Thyroid gland (tissue), 4 donors: ENCODE measurements at regions not wholly inside any gene's neighbourhood (a gene's known extent, or its start where the extent isn't known, plus 50 kb on each side); places are given as distances from the start of the nearest gene placed in this dataset.

Source experiments
- DNase-seq, 2 donors: peaks; one replicate each; pipeline ENCODE4 v3.0.0-alpha.2; 2019
- H3K27ac ChIP-seq, 3 donors: fragments of 200-600 bp; sonication (generic); 1 replicate in 2 of 3; 2 replicates in 1 of 3; pipeline ENCODE4 v1.5.1; 2016 to 2019; ENCODE audit warnings: mild to moderate bottlenecking in 1 of 3, moderate library complexity in 1 of 3
- H3K27me3 ChIP-seq: fragments of 200-600 bp; sonication (generic); one replicate; pipeline ENCODE4 v1.5.1; 2019
- H3K36me3 ChIP-seq, 2 donors: fragments of 200-600 bp; sonication (generic); one replicate each; pipeline ENCODE4 v1.5.1; 2016 to 2019
- H3K4me1 ChIP-seq, 2 donors: fragments of 200-600 bp; sonication (generic); one replicate each; pipeline ENCODE4 v1.5.1; 2017 to 2019
- H3K4me3 ChIP-seq, 3 donors: fragments of 200-600 bp; sonication (generic); replicated peaks in 1 of 3; 1 replicate in 2 of 3; 2 replicates in 1 of 3; pipeline ENCODE4 v1.5.1; 2016; ENCODE audit warnings: mild to moderate bottlenecking in 1 of 3
- H3K9me3 ChIP-seq: fragments of 200-600 bp; sonication (generic); one replicate; pipeline ENCODE4 v1.5.1; 2017
- CTCF ChIP-seq, 6 experiments: fragments of 200-600 bp in 3 of 6; fragments of 450-650 bp in 3 of 6; sonication (generic) in 3 of 6; IDR thresholded peaks; one replicate each; pipeline ENCODE4 v1.5.1; 2016 to 2019; ENCODE audit warnings: antibody characterized with exemption in 6 of 6, mild to moderate bottlenecking in 2 of 6, inconsistent platforms in 1 of 6, moderate library complexity in 1 of 6
- POLR2A ChIP-seq, 2 donors: fragments of 450-650 bp; IDR thresholded peaks; one replicate each; pipeline ENCODE4 v1.6.1; 2017; ENCODE audit warnings: antibody characterized with exemption in 2 of 2, mild to moderate bottlenecking in 2 of 2, moderate library complexity in 1 of 2
- WGBS, 2 donors: methylation state at CpG; one replicate each; pipeline ENCODE4 v1.1.5; 2017; 5-methylcytosine and 5-hydroxymethylcytosine counted together
- intact Hi-C: fragments of 100-400 bp; cut with DNase I; formaldehyde crosslinking; loops from one replicate; pipeline ENCODE4 v1.15.1; 2023

- TF ChIP-seq CTCF (IDR thresholded peaks at IDR 0.05) (no peak), POLR2A (IDR thresholded peaks at IDR 0.05) (no peak)
- Histone ChIP-seq H3K9me3 (no peaks in the 10 kb centered on the region), H3K36me3 (no peaks in the 10 kb centered on the region), H3K27ac (no peak overlapping the region), H3K27me3 (no peaks in the 10 kb centered on the region), H3K4me1 (no peaks in the 10 kb centered on the region), H3K4me3 (no peak overlapping the region)
- WGBS, 2 donors = 72 to 73% methylated on average over 5 of the region's 5 CpGs
- intact Hi-C loops = no loop called here
- DNase-seq = no peak
Measured at GRCh38 chr5:66494437-66494836, 101.8 kb upstream of the MAST4 start.

GRCh38 chr5:66498791-66499207 is 97.4 kb upstream of the MAST4 start:
- Histone ChIP-seq H3K27me3 (no peaks in the 10 kb centered on the region), H3K4me1 (no peaks in the 10 kb centered on the region), H3K27ac (no peak overlapping the region), H3K4me3 (no peak overlapping the region), H3K9me3 (no peaks in the 10 kb centered on the region), H3K36me3 (no peaks in the 10 kb centered on the region)
- WGBS, 2 donors = 93 to 95% methylated on average over 4 of the region's 4 CpGs
- intact Hi-C loops = no loop called here
- TF ChIP-seq CTCF (IDR thresholded peaks at IDR 0.05) = peak in 2 of 6 experiments; percentile 18 to 29
- no peak for TF ChIP-seq POLR2A (IDR thresholded peaks at IDR 0.05)
- DNase-seq = peak; percentile 13 to 31

GRCh38 chr5:66503203-66503789 is 92.9 kb upstream of the MAST4 start:
- intact Hi-C loops = no loop called here
- WGBS, 2 donors = 98 to 100% methylated on average over 9 to 16 of the region's 30 CpGs
- TF ChIP-seq POLR2A (IDR thresholded peaks at IDR 0.05) (no peak), CTCF (IDR thresholded peaks at IDR 0.05) (no peak)

GRCh38 chr5:66507106-66507505 is 89.1 kb upstream of the MAST4 start:
- DNase-seq = no peak
- Histone ChIP-seq H3K9me3 (no peaks in the 10 kb centered on the region), H3K27me3 (no peaks in the 10 kb centered on the region), H3K36me3 (no peaks in the 10 kb centered on the region), H3K27ac (no peak overlapping the region), H3K4me3 (no peak overlapping the region), H3K4me1 (no peaks in the 10 kb centered on the region)
- TF ChIP-seq POLR2A (IDR thresholded peaks at IDR 0.05) (no peak), CTCF (IDR thresholded peaks at IDR 0.05) (no peak)
- intact Hi-C loops = no loop called here
- WGBS, 2 donors = 96% methylated on average over 2 of the region's 2 CpGs

More at GRCh38 chr5:66503203-66503789, 92.9 kb upstream of the MAST4 start:
- DNase-seq = no peak
- Histone ChIP-seq H3K4me3 (no peak overlapping the region), H3K4me1 (no peaks in the 10 kb centered on the region), H3K36me3 (no peaks in the 10 kb centered on the region), H3K27me3 (no peaks in the 10 kb centered on the region), H3K9me3 (no peaks in the 10 kb centered on the region), H3K27ac (no peak overlapping the region)

GRCh38 chr5:66511491-66511890 is 84.7 kb upstream of the MAST4 start:
- no peaks in the 10 kb centered on the region for H3K4me1 ChIP-seq
- no peak overlapping the region for H3K27ac ChIP-seq
- TF ChIP-seq POLR2A (IDR thresholded peaks at IDR 0.05) = no peak
- TF ChIP-seq CTCF (IDR thresholded peaks at IDR 0.05) = no peak
- intact Hi-C loops = no loop called here
- 96% methylated on average over 4 of the region's 4 CpGs for WGBS, 2 donors
- no peak overlapping the region for H3K4me3 ChIP-seq
- H3K36me3 ChIP-seq = no peaks in the 10 kb centered on the region
- H3K9me3 ChIP-seq = no peaks in the 10 kb centered on the region
- no peaks in the 10 kb centered on the region for H3K27me3 ChIP-seq
- DNase-seq = no peak
